DND-41 (cell line): ENCODE measurements at regions not wholly inside any gene's neighbourhood (a gene's known extent, or its start where the extent isn't known, plus 50 kb on each side); places are given as distances from the start of the nearest gene placed in this dataset.

Source experiments
- EZH2 ChIP-seq: IDR thresholded peaks from 3 replicates; pipeline ENCODE4 v1.6.1; 2012; ENCODE audit warnings: borderline replicate concordance, low read depth, mild to moderate bottlenecking, moderate library complexity, low read length, inconsistent platforms; ENCODE audit not compliant: severe bottlenecking
- TF ChIP-seq, protein P1 (sequence below): IDR thresholded peaks from 2 replicates; pipeline ENCODE4 v1.5.1; 2012; ENCODE audit warnings: borderline replicate concordance, low read length, moderate library complexity, mild to moderate bottlenecking; ENCODE audit not compliant: poor library complexity, severe bottlenecking; ENCODE audit errors: extremely low read depth

DNA sequence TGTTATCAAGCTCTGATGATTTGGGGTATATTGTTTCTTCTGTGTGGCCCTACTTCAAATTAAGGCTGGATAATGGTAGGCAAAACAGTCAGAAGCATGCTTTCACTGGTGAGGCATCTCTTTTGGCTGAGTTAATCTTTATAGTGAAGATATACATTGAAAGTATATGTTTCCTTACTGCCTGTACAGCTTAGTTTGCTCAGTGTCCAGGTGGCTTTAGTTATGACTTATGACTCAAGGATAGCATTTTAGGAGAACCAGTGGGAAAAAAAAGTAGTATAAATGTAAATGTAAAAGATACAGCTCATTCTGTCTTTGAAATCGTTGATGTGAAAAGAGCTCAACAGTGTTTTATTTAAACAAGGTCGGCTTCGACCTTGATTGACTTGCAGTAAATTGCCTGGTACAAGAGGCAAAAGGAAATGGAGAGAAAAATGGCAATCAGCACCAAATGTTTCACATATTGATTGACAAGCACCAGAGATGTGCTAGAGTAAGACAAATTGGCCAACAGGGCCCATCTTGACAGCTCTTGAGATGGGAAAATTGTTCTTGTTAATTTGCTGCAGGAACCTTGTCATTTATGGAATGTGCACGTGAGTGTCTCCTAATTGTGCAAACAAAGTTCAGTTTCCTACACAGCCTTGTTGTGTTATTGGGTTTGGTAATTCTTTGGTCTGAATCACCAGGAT, 447.4 kb upstream of the WWC1 start:
- TF ChIP-seq, protein P1, sequence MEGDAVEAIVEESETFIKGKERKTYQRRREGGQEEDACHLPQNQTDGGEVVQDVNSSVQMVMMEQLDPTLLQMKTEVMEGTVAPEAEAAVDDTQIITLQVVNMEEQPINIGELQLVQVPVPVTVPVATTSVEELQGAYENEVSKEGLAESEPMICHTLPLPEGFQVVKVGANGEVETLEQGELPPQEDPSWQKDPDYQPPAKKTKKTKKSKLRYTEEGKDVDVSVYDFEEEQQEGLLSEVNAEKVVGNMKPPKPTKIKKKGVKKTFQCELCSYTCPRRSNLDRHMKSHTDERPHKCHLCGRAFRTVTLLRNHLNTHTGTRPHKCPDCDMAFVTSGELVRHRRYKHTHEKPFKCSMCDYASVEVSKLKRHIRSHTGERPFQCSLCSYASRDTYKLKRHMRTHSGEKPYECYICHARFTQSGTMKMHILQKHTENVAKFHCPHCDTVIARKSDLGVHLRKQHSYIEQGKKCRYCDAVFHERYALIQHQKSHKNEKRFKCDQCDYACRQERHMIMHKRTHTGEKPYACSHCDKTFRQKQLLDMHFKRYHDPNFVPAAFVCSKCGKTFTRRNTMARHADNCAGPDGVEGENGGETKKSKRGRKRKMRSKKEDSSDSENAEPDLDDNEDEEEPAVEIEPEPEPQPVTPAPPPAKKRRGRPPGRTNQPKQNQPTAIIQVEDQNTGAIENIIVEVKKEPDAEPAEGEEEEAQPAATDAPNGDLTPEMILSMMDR, result no peak
- TF ChIP-seq EZH2, result no peak
